Caco-2 (cell line): ENCODE measurements at regions not wholly inside any gene's neighbourhood (a gene's known extent, or its start where the extent isn't known, plus 50 kb on each side); places are given as distances from the start of the nearest gene placed in this dataset.

Source experiments
- BruUV-seq: library from RNA; stranded (reverse); fragments of 400-500 nt; replicated peaks from 2 replicates; lab custom pipeline; 2021; lab: Mats Ljungman, UMichigan
- CTCF ChIA-PET: fragments of 300-600 bp; sonication (Branson Sonifier 250); formaldehyde crosslinking; loops from one replicate; lab custom pipeline; 2022; ENCODE audit warnings: antibody characterized with exemption; lab: Charles Lee
- POLR2A ChIA-PET: fragments of 300-600 bp; sonication (Branson Sonifier 250); formaldehyde crosslinking; loops from one replicate; lab custom pipeline; 2022; ENCODE audit warnings: antibody characterized with exemption; lab: Charles Lee
- DNase-seq, 2 experiments: peaks; one replicate each; pipeline versions ENCODE4 v3.0.0 to v3.0.0-alpha.2; 2020 to 2022
- H3K27me3 ChIP-seq: replicated peaks from 2 replicates; pipeline ENCODE4 v1.6.0; 2011; ENCODE audit warnings: low read length; ENCODE audit not compliant: control insufficient read depth, insufficient read depth
- H3K36me3 ChIP-seq: 2 replicates; pipeline ENCODE4 v1.5.1; 2011; ENCODE audit warnings: low read length; ENCODE audit not compliant: control insufficient read depth, insufficient read depth
- H3K4me1 ChIP-seq: fragments of 250-450 bp; sonication (Bioruptor Pico); 2 replicates; pipeline ENCODE4 v1.5.1; 2020; ENCODE audit warnings: mild to moderate bottlenecking
- H3K4me3 ChIP-seq: 2 replicates; pipeline ENCODE4 v1.5.1; 2011; ENCODE audit warnings: low read depth, mild to moderate bottlenecking, control low read depth, low read length
- H3K9me3 ChIP-seq: fragments of 250-450 bp; sonication (Bioruptor Pico); 2 replicates; pipeline ENCODE4 v1.5.1; 2020; ENCODE audit warnings: mild to moderate bottlenecking, moderate library complexity
- H3K27ac Mint-ChIP-seq: one replicate; pipeline ENCODE4 v1.8.0; 2022; ENCODE audit warnings: mixed read lengths; ENCODE audit not compliant: unreplicated experiment
- H3K27me3 Mint-ChIP-seq: one replicate; pipeline ENCODE4 v1.8.0; 2022; ENCODE audit warnings: mixed read lengths; ENCODE audit not compliant: insufficient read depth, unreplicated experiment
- H3K36me3 Mint-ChIP-seq: one replicate; pipeline ENCODE4 v1.8.0; 2022; ENCODE audit warnings: mild to moderate bottlenecking, mixed read lengths; ENCODE audit not compliant: insufficient read depth, unreplicated experiment
- H3K4me1 Mint-ChIP-seq: one replicate; pipeline ENCODE4 v1.8.0; 2022; ENCODE audit warnings: low read depth, mixed read lengths; ENCODE audit not compliant: unreplicated experiment
- H3K4me3 Mint-ChIP-seq: one replicate; pipeline ENCODE4 v1.8.0; 2022; ENCODE audit warnings: mild to moderate bottlenecking, moderate library complexity, mixed read lengths; ENCODE audit not compliant: unreplicated experiment
- H3K9me3 Mint-ChIP-seq: one replicate; pipeline ENCODE4 v1.8.0; 2022; ENCODE audit warnings: mixed read lengths; ENCODE audit not compliant: unreplicated experiment
- intact Hi-C: fragments of 100-400 bp; cut with micrococcal nuclease; formaldehyde crosslinking; loops from one replicate; pipeline ENCODE4 v1.10.0; 2022; ENCODE audit not compliant: unreplicated experiment
- TF ChIP-seq, protein P1 (sequence below), 2 experiments: fragments of 200-600 bp in 1 of 2; IDR thresholded peaks; 1 replicate in 1 of 2; 2 replicates in 1 of 2; pipeline versions ENCODE4 v1.5.1 to v1.8.0; 2011 to 2022; ENCODE audit warnings: antibody characterized with exemption in 1 of 2, control low read depth in 1 of 2, inconsistent platforms in 1 of 2, low read depth in 1 of 2, low read length in 1 of 2, mild to moderate bottlenecking in 1 of 2, moderate library complexity in 1 of 2; ENCODE audit not compliant: insufficient read depth in 1 of 2, severe bottlenecking in 1 of 2, unreplicated experiment in 1 of 2

DNA sequence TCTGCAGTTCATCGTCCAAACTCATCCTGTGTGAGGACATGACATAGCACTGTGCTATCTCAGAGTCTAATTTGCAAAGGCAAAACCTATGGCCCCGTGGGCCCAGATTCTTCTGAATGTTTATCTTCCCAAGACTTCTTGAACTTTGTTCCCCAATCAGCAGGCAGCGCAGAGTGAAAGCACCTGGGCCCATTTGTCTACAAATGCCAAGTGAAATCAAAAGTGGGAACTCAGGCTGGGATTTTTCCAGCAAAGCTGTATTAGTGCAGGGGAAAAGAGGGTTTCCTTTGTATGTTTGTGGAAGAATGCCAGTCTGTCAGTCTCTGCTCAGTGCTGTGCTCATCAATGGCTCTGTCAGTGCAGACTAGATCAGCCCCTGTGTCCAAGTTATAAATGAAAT, 55.8 kb downstream of the FOXD1 start:
- Mint-ChIP-seq H3K27me3 (no peaks in the 10 kb centered on the region), H3K9me3 (peaks cover 16% of the 10 kb centered on the region), H3K27ac (peak overlapping the region; percentile 59), H3K4me1 (peaks cover 34% of the 10 kb centered on the region), H3K36me3 (no peaks in the 10 kb centered on the region), H3K4me3 (peak overlapping the region; percentile 56)
- TF ChIP-seq, protein P1, sequence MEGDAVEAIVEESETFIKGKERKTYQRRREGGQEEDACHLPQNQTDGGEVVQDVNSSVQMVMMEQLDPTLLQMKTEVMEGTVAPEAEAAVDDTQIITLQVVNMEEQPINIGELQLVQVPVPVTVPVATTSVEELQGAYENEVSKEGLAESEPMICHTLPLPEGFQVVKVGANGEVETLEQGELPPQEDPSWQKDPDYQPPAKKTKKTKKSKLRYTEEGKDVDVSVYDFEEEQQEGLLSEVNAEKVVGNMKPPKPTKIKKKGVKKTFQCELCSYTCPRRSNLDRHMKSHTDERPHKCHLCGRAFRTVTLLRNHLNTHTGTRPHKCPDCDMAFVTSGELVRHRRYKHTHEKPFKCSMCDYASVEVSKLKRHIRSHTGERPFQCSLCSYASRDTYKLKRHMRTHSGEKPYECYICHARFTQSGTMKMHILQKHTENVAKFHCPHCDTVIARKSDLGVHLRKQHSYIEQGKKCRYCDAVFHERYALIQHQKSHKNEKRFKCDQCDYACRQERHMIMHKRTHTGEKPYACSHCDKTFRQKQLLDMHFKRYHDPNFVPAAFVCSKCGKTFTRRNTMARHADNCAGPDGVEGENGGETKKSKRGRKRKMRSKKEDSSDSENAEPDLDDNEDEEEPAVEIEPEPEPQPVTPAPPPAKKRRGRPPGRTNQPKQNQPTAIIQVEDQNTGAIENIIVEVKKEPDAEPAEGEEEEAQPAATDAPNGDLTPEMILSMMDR (IDR thresholded peaks at IDR 0.05; ENCODE audit: insufficient read depth in 1 of 2, low read depth in 1 of 2, low read length in 1 of 2, severe bottlenecking in 1 of 2, unreplicated experiment in 1 of 2) = no peak
- POLR2A ChIA-PET = no interaction called here
- DNase-seq = peak; percentile 73 to 83
- Histone ChIP-seq H3K36me3 (no peaks in the 10 kb centered on the region), H3K9me3 (no peaks in the 10 kb centered on the region), H3K4me1 (peaks cover 40% of the 10 kb centered on the region), H3K27me3 (no peaks in the 10 kb centered on the region), H3K4me3 (no peak overlapping the region)
- CTCF ChIA-PET = interaction anchor here (1.2 to 1.6 kb wide), 5 partner anchors 28 to 176 kb away, joined by 3 to 21 read pairs (median 6); no protein-coding TSS in a partner anchor
- no TSS peak for BruUV-seq
- intact Hi-C loops = loop anchor here (1.0 to 2.0 kb wide), 2 partner anchors 27 to 58 kb away; no protein-coding TSS in a partner anchor

DNA sequence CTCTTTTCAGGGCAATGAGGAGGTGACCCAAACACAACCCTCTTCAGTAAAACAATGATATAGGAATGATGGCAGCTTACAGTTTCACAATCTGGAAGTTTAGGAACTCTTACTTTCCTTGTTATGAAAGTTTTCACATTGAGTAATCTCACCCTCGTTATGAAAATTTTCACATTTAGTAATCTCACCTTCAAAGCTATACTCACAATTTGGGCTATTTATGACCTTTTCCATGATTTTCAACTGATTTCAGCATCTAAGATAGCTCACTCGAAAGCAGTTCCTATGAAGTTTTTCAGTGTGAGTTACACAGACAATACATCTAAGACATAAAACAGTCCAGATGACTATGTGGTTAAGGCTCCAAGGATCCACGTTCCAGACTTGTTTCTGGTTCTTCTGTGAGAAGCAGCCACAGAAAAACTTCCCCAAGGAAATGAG, 57.1 kb downstream of the FOXD1 start:
- H3K27ac Mint-ChIP-seq = no peak overlapping the region
- no peaks in the 10 kb centered on the region for H3K36me3 Mint-ChIP-seq
- no TSS peak for BruUV-seq
- H3K27me3 Mint-ChIP-seq = no peaks in the 10 kb centered on the region
- ChIA-PET CTCF (no interaction called here), POLR2A (no interaction called here)
- no peak overlapping the region for H3K4me3 Mint-ChIP-seq
- no peaks in the 10 kb centered on the region for H3K27me3 ChIP-seq
- no peak overlapping the region for H3K4me3 ChIP-seq
- peaks cover 16% of the 10 kb centered on the region for H3K9me3 Mint-ChIP-seq
- no peaks in the 10 kb centered on the region for H3K36me3 ChIP-seq
- TF ChIP-seq, protein P1 (IDR thresholded peaks at IDR 0.05; ENCODE audit: insufficient read depth in 1 of 2, low read depth in 1 of 2, low read length in 1 of 2, severe bottlenecking in 1 of 2, unreplicated experiment in 1 of 2) = no peak
- no peak for DNase-seq
- H3K9me3 ChIP-seq = peaks cover 2% of the 10 kb centered on the region; the same call in 1 of the 2 replicates
- intact Hi-C loops = no loop called here
- H3K4me1 Mint-ChIP-seq = peaks cover 34% of the 10 kb centered on the region
- H3K4me1 ChIP-seq = peaks cover 40% of the 10 kb centered on the region

DNA sequence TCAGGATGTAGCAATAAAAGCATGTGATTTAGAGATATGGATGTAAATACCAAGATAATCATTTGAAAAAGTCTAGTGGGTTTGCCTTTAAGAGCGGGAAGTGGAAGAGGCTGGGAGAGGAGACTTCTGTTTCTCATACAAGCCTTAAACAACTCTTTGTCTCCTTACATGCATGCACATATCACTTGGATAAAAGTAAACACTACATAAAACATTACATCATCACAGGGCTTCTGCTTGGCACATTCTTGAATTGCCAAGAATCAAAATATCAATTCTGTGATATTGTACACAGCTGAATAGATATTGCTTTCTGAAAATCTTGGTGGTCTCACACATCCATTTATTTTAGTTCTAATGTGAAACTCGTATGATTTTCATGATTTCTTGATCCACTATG, 57.6 kb downstream of the FOXD1 start:
- Mint-ChIP-seq H3K9me3 (peaks cover 16% of the 10 kb centered on the region), H3K27me3 (no peaks in the 10 kb centered on the region), H3K27ac (peak overlapping the region; percentile 54), H3K36me3 (no peaks in the 10 kb centered on the region), H3K4me3 (no peak overlapping the region), H3K4me1 (peaks cover 34% of the 10 kb centered on the region)
- no TSS peak for BruUV-seq
- POLR2A ChIA-PET = no interaction called here
- no peaks in the 10 kb centered on the region for H3K36me3 ChIP-seq
- peaks cover 4% of the 10 kb centered on the region; the same call in 1 of the 2 replicates for H3K9me3 ChIP-seq
- CTCF ChIA-PET = no interaction called here
- H3K4me3 ChIP-seq = no peak overlapping the region
- DNase-seq = no peak
- intact Hi-C loops = no loop called here
- H3K4me1 ChIP-seq = peaks cover 40% of the 10 kb centered on the region
- H3K27me3 ChIP-seq = no peaks in the 10 kb centered on the region
- TF ChIP-seq, protein P1 (IDR thresholded peaks at IDR 0.05; ENCODE audit: insufficient read depth in 1 of 2, low read depth in 1 of 2, low read length in 1 of 2, severe bottlenecking in 1 of 2, unreplicated experiment in 1 of 2) = no peak
